HG03432 (cell line): ENCODE measurements at regions not wholly inside any gene's neighbourhood (a gene's known extent, or its start where the extent isn't known, plus 50 kb on each side); places are given as distances from the start of the nearest gene placed in this dataset.
A peak's percentile ranks its signal among the peaks of the same experiment; 100 is the strongest.
"Not testable (repeated sequence)": the region's sequence is repeated elsewhere in the genome, so short reads cannot be mapped to it uniquely, and the experiment has no call there.

Source experiments
- ATAC-seq: cut with Tn5 transposase; IDR thresholded peaks from one replicate; pipeline ENCODE4 v1.9.1; 2021; ENCODE audit warnings: mild to moderate bottlenecking, moderate library complexity; ENCODE audit not compliant: unreplicated experiment

DNA sequence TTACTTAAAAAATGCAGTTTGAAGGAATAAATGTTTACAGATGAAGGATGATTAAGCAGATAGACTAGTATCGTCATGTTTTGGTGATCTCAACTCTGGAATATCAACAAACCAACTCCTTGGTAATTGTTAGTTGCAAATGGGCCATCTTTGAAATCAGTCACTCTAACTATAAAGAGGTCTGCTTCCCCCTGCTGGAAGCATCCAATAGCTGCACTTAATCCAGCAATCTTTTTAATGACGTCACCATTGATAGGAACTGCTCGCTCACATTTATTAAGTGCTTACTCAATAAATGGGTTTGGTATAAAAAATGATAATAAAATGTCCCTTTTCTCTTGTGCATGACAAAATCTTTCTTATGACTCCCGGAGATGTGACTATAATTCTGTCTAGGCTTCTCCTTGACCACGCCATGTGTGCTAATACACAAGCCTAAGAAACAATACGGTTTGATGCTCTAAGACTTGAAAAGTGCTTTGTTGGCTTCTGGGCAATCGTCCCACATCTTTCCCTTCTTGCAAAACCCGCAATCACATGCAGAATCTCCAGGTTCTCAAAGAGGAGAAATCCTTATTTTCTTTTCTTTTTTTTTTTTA lies 227.6 kb upstream of the POU1F1 start:
- ATAC-seq: peak; percentile 91

GRCh38 chr3:87501076-87501475 lies 224.7 kb upstream of the POU1F1 start:
- ATAC-seq: no peak

DNA sequence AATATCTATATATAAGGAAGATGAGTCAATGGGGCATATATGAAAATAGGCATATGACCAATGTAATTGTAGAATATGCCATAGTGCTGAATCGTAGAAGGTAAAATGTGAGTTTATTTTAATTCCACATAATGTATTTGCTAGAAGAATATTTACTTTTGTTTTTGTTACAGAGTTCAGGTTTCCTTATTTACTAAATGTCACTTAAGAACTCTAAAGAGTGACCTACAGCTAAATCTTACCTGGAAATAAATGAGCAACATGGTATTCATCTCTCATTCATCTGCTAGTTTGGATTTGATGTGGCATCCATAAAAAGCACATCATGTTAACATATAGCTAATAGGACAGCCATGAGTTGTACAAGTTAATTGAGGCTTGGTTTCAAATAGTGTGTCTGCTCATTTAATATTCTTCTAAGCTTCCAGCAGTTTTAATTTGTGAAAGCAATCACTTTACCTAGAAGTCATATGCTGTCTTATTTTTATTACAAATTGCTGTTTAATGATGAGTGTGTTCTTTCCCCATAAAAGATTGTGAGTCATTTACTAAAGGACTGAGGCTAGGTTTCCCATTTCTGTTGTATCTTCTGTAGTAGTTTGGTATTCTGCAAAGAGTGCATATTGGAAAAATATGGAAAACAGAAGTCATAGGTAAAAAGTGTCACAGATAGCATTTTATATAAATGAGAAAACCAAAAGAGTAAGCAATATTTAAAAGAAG lies 222.1 kb upstream of the POU1F1 start:
- ATAC-seq: no peak

GRCh38 chr3:87495938-87496337 lies 219.6 kb upstream of the POU1F1 start:
- ATAC-seq: no peak

- no peak for ATAC-seq
Observed at GRCh38 chr3:87494264-87494663, 217.9 kb upstream of the POU1F1 start.

DNA sequence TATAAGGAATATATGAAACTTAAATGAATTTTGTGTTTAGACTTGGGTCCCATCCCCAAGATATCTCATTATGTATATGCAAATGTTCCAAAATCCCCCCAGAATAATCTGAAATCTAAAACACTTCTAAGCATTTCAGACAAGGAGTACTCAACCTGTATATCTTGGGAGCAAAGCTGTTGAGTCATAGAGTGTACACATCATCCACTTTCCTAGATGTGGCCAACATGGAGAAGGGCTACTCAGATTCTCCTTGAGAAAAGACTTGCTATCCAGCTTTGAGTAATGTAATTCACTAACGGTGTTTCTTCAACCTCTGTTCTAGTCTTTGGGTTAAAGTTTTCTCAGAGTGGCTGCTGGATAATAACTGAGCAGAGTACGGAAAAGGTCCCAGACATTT lies 215.5 kb upstream of the POU1F1 start:
- ATAC-seq: no peak

- ATAC-seq: no peak
Observed at GRCh38 chr3:87489892-87490291, 213.5 kb upstream of the POU1F1 start.

DNA sequence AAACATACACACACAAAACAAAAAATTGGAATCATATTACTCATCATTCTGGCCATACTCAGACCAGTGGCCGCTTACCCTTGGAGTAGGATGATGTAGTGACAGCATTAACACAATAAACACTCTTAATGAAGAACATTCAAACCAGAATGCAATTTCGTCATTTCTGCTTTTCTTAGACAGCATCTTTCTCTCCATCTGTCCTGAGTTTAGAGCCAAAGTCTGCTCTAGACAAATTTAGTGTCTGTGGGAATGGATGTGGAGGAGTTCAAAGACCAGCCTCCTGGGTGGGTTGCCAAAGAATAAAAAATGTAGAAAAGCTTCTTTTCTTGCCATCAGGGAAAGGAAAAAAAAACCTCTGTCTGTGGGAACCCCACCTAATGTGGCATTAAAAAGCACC lies 212.4 kb upstream of the POU1F1 start:
- ATAC-seq: no peak

- ATAC-seq: not testable (repeated sequence)
Observed at GRCh38 chr3:87486635-87487034, 210.3 kb upstream of the POU1F1 start.

DNA sequence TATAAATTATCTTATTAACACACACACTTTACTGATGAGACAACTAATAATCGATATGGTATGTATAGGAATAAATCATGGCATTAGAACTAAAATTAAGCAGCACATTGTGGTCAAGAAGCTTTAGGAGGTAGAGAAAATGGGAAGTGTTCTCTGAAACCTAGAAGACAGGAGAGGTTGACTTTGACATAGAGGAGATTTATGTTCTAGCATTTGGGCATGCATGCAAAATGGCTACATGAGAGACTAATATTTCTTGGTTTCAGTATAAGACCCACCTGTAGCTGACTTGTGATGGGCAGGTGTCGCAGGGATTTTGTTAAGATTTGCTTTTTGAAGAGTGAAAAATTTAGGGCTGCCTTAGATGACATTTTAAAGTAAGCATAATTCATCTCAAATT lies 209.7 kb upstream of the POU1F1 start:
- no peak for ATAC-seq

DNA sequence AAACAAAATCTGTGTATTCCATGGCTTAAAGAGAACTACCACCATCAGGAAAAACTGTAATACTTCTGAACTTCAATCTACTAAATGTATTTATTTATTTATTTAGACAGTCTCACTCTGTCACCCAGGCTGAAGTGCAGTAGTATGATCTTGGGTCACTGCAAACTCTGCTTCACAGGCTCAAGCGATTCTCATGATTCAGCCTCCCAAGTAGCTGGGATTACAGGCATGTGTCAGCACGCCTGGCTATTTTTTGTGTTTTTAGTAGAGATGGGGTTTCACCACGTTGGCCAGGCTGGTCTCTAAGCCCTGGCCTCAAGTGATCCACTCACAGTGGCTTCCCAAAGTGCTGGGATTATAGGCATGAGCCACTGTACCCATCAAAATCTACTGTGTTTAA lies 202.3 kb upstream of the POU1F1 start:
- no peak for ATAC-seq

DNA sequence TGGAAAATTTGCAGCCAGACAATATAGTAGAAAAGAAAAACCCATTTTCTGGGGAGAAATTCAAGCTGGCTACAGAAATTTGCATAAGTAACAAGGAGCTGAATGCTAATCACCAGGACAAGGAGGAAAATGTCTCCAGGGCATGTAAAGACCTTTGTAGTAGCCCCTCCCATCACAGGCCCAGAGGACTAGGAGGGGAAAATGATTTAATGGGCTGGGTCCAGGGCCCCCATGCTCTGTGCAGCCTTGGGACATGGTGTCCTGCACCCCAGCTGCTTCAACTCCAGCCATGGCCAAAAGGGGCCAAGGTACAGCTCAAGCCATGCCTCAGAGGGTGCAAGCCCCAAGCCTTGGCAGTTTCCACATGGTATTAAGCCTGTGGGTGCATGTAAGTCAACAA lies 197.6 kb upstream of the POU1F1 start:
- ATAC-seq: no peak

- ATAC-seq: no peak
Observed at GRCh38 chr3:87468938-87469337, 192.6 kb upstream of the POU1F1 start.

- ATAC-seq: no peak
Observed at GRCh38 chr3:87468235-87468634, 191.9 kb upstream of the POU1F1 start.

DNA sequence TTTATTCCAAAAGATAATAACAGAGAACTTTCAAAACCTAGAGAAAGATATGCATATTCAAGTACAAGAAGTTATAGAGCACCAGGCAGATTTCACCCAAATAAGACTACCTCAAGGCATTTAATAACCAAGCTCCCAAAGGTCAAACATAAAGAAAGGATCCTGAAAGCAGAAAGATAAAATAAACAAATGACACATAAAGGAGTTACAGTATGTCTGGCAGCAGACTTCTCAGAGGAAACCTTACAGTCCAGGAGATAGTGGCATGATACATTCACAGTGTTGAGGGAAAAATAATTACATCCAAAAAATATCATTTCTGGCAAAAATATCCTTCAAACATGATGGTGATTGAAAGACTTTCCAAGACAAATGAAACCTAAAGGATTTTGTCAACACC lies 185.8 kb upstream of the POU1F1 start:
- no peak for ATAC-seq

- ATAC-seq: no peak
Observed at GRCh38 chr3:87461443-87461842, 185.1 kb upstream of the POU1F1 start.

- ATAC-seq: no peak
Observed at GRCh38 chr3:87461036-87461435, 184.7 kb upstream of the POU1F1 start.

GRCh38 chr3:87448558-87448957 lies 172.2 kb upstream of the POU1F1 start:
- no peak for ATAC-seq

DNA sequence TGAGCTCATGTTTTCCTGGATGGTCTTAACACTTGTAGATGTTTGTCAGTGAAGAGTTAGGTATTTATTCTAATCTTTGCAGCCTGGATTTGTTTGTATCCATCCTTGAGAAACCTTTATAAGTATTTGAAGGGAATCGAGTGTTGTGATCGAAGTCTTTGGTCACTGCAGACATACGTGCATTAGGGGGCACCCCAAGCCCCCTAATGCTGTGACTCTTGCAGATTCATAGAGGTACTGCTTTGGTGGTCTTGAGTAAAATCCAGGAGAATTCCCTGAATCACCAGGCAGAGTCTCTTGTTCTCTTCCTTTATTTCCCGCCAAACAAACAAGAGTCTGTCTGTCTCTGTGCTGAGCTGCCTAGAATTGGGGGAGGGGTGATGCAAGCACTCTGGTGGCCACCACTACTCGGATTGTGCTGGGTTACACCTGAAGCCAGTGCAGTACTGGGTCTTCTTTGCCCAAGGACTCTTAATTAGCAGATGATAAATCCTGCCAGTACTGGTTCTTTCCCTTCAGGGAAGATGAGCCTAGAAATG lies 170.5 kb upstream of the POU1F1 start:
- no peak for ATAC-seq

DNA sequence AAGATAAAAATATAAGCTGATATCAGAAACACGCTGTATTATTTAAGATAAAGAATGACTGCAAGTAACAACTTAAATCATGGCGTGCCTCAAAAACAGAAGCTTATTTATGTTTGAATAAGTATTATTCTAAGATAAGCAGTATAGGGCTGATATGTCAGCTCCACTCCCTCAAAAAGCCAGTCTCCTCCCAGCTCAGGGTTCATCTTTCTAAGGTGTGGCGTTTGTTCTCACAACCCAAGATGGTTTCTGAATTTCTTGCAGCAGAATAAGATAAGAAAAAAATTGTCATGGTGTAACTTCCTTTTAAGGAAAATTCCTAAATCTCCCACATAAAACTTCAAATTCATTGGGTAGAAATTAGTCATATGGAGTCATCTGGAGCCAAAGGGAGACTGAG lies 166.1 kb upstream of the POU1F1 start:
- ATAC-seq: no peak

DNA sequence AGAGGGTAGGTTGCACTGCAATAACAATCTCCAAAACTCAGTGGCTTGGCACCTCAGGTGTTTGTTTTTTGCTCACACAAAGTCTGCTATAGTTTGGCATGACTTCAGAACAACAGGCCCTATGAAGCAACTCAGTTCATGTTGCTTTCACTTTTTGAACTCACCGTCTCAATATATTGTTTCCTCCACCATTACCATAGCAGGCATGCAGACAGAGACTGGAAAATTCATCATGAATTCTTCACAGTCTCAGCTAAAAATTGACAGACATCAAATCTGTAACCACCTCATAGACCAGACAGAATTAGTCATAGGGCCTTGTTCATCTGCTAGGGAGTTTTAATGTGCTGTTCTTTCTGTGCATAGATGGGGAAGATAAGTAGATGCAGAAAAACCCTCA lies 161.4 kb upstream of the POU1F1 start:
- no peak for ATAC-seq

DNA sequence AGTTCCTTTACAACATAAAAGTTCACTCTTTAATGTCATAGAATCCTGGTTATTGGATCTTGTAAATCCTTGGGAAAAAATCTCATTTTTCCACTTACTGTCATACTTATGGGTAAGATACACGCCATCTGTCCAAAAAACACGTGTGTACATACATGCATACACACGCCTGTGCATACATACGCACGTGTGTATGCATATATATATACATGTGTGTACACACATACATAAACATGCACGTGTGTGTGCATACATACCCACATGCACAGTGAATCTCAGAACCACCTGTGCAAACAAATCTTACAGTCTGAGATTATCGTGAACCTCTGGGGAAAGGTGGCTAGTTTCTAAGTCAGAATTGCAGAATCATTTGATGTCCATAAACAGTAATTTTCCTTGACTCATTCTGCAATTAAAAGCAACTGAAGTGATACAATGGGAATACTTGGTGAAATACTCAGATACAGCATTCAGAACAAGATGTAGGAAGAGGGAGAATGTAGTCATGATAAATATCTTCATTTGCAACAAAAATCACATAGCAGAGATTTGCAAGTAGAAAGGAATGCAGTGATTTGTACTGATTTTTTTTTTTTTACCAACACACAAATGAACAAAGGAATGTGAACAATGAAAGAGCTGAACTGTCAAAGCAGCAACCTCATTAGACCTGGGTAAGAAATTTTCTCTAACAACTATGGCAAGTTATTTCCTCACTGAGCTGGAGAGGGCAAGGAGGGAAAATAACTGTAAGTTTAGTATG lies 160.6 kb upstream of the POU1F1 start:
- no peak for ATAC-seq
